ENCODE measurements at regions not wholly inside any gene's neighbourhood (a gene's known extent, or its start where the extent isn't known, plus 50 kb on each side); places are given as distances from the start of the nearest gene placed in this dataset.

DNA sequence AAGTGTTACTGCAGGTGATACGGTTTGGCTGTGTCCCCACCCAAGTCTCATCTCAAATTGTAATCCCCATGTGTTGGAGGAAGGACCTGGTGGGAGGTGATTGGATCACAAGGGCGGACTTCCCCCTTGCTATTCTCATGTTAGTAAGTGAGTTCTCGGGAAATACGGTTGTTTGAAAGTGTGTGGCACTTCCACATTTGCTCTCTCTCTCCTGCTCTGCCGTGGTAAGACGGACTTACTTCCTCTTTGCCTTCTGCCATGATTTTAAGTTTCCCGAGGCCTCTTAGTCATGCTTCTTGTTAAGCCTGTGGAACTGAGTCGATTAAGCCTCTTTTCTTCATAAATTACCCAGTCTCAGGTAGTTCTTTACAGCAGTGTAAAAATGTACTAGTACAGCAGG, 65.2 kb upstream of the SLC7A11 start:
- no peak for TF ChIP-seq SUZ12 (IDR thresholded peaks at IDR 0.05)
- no peak for TF ChIP-seq FOXA1 (IDR thresholded peaks at IDR 0.05)
- no peak for TF ChIP-seq BHLHE40 (IDR thresholded peaks at IDR 0.05; ENCODE audit: borderline replicate concordance)
- TF ChIP-seq TARDBP (IDR thresholded peaks at IDR 0.05) = no peak
- no peak for TF ChIP-seq CTBP1 (IDR thresholded peaks at IDR 0.05; ENCODE audit: borderline replicate concordance)

All from HEK293T (cell line).